HG02870 (cell line): ENCODE measurements at regions not wholly inside any gene's neighbourhood (a gene's known extent, or its start where the extent isn't known, plus 50 kb on each side); places are given as distances from the start of the nearest gene placed in this dataset.
A peak's percentile ranks its signal among the peaks of the same experiment; 100 is the strongest.
"Not testable (repeated sequence)": the region's sequence is repeated elsewhere in the genome, so short reads cannot be mapped to it uniquely, and the experiment has no call there.

Experiments
- ATAC-seq: cut with Tn5 transposase; IDR thresholded peaks from one replicate; pipeline ENCODE4 v1.9.1; 2021; ENCODE audit warnings: mild to moderate bottlenecking, moderate library complexity; ENCODE audit not compliant: unreplicated experiment

GRCh38 chr14:57150449-57150848 lies 118.3 kb downstream of the EXOC5 start:
- ATAC-seq = no peak

GRCh38 chr14:57139173-57139572 lies 129.5 kb downstream of the EXOC5 start:
- no peak for ATAC-seq

GRCh38 chr14:57136669-57137328 lies 131.9 kb downstream of the EXOC5 start:
- ATAC-seq = no peak

- not testable (repeated sequence) for ATAC-seq
Measured at GRCh38 chr14:57127809-57128208, 140.9 kb downstream of the EXOC5 start.

GRCh38 chr14:57122129-57122528 lies 146.6 kb downstream of the EXOC5 start:
- ATAC-seq = no peak

GRCh38 chr14:57112072-57112807 lies 156.5 kb downstream of the EXOC5 start:
- ATAC-seq = not testable (repeated sequence)

- not testable (repeated sequence) for ATAC-seq
Measured at GRCh38 chr14:57110411-57110810, 158.3 kb downstream of the EXOC5 start.

GRCh38 chr14:57091030-57091608 lies 177.6 kb downstream of the EXOC5 start:
- ATAC-seq = no peak

GRCh38 chr14:57089901-57090300 lies 178.8 kb downstream of the EXOC5 start:
- no peak for ATAC-seq

GRCh38 chr14:57087841-57088240 lies 180.9 kb downstream of the EXOC5 start:
- ATAC-seq = no peak

GRCh38 chr14:57086271-57087162 lies 182.2 kb downstream of the EXOC5 start:
- ATAC-seq = no peak

- no peak for ATAC-seq
Measured at GRCh38 chr14:57085801-57086200, 182.9 kb downstream of the EXOC5 start.

- ATAC-seq = no peak
Measured at GRCh38 chr14:57085043-57085442, 183.7 kb downstream of the EXOC5 start.

- ATAC-seq = no peak
Measured at GRCh38 chr14:57080691-57081090, 188.0 kb downstream of the EXOC5 start.

- no peak for ATAC-seq
Measured at GRCh38 chr14:57078054-57078453, 190.7 kb downstream of the EXOC5 start.

GRCh38 chr14:57073986-57074385 lies 194.7 kb downstream of the EXOC5 start:
- no peak for ATAC-seq

- no peak for ATAC-seq
Measured at GRCh38 chr14:57071639-57072038, 197.1 kb downstream of the EXOC5 start.

- no peak for ATAC-seq
Measured at GRCh38 chr14:57069702-57070101, 199.0 kb downstream of the EXOC5 start.

- ATAC-seq = no peak
Measured at GRCh38 chr14:57068511-57068910, 200.2 kb downstream of the EXOC5 start.

GRCh38 chr14:57066887-57067513 lies 201.7 kb downstream of the EXOC5 start:
- ATAC-seq = peak; percentile 91

- ATAC-seq = no peak
Measured at GRCh38 chr14:57066463-57066862, 202.2 kb downstream of the EXOC5 start.
